ENCODE measurements at regions not wholly inside any gene's neighbourhood (a gene's known extent, or its start where the extent isn't known, plus 50 kb on each side); places are given as distances from the start of the nearest gene placed in this dataset.

DNA sequence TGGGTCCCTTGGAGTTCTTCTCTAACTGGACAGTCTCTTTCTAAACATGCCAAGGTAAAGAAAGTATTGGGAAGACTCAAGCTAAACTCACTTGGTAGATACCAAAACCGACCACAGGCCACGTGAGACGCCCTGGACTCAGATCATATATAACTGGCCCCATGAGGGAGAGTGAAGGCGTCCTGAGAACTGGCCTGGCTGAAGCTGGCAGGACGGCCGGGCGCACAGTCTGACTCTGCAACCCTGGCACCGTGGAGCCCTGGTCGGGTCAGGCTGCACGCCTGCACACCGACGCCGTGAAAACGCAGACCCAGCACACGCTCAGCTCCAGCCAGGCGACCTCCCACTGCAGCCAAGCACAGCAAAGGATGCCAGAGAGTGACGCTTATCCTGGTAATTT lies 122.5 kb upstream of the SPACA7 start:
- TF ChIP-seq, protein P1, sequence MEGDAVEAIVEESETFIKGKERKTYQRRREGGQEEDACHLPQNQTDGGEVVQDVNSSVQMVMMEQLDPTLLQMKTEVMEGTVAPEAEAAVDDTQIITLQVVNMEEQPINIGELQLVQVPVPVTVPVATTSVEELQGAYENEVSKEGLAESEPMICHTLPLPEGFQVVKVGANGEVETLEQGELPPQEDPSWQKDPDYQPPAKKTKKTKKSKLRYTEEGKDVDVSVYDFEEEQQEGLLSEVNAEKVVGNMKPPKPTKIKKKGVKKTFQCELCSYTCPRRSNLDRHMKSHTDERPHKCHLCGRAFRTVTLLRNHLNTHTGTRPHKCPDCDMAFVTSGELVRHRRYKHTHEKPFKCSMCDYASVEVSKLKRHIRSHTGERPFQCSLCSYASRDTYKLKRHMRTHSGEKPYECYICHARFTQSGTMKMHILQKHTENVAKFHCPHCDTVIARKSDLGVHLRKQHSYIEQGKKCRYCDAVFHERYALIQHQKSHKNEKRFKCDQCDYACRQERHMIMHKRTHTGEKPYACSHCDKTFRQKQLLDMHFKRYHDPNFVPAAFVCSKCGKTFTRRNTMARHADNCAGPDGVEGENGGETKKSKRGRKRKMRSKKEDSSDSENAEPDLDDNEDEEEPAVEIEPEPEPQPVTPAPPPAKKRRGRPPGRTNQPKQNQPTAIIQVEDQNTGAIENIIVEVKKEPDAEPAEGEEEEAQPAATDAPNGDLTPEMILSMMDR (IDR thresholded peaks at IDR 0.05): no peak
- TF ChIP-seq POLR2AphosphoS5 (IDR thresholded peaks at IDR 0.05): no peak
- Histone ChIP-seq H3K27ac (replicated peaks in 1 of 4) (no peak overlapping the region), H3K9me3 (no peaks in the 10 kb centered on the region), H3K4me3 (no peak overlapping the region), H3K36me3 (no peaks in the 10 kb centered on the region), H3K27me3 (peaks cover 0 to 41% (median 0%) of the 10 kb centered on the region in 4 donors), H3K4me1 (peaks cover 0 to 4% (median 0%) of the 10 kb centered on the region in 4 donors)
- intact Hi-C loops (cut with DNase I): no loop called here
- DNase-seq (ENCODE audit: extremely low spot score): peak; percentile 90
- WGBS: 91% methylated on average over 17 of the region's 17 CpGs

- Histone ChIP-seq H3K4me1 (no peaks in the 10 kb centered on the region), H3K36me3 (no peaks in the 10 kb centered on the region), H3K27me3 (peaks cover 0 to 41% (median 0%) of the 10 kb centered on the region in 4 donors), H3K4me3 (no peak overlapping the region), H3K9me3 (no peaks in the 10 kb centered on the region), H3K27ac (replicated peaks in 1 of 4) (no peak overlapping the region)
- intact Hi-C loops (cut with DNase I): no loop called here
- peak; percentile 34 for DNase-seq (ENCODE audit: extremely low spot score)
- 77% methylated on average over 25 of the region's 25 CpGs for WGBS
- no peak for TF ChIP-seq EP300 (IDR thresholded peaks at IDR 0.05)
- TF ChIP-seq, protein P1 (IDR thresholded peaks at IDR 0.05): no peak
- no peak for TF ChIP-seq POLR2A (IDR thresholded peaks at IDR 0.05; ENCODE audit: low read depth)
These were observed 121.9 kb upstream of the SPACA7 start for GRCh38 chr13:112254061-112254818.

DNA sequence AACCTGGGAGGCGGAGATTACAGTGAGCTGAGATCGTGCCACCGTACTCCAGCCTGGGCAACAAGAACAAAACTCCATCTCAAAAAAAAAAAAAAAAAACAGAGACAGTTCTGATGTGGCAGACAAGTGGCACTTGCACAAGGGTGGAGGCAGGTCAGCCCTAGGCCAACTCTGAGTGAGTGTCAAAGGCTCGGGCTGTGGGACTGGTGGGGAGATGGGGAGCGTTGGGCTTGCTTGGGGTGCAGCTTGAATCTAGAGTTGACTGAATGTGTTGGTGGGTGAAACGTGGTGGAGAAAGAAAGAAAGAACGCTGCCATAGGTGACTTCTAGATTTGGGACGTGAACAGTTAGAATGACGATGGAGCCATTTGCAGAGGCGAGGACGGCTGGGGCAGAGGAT lies 121.3 kb upstream of the SPACA7 start:
- WGBS: 90% methylated on average over 11 of the region's 11 CpGs
- H3K4me1 ChIP-seq: no peaks in the 10 kb centered on the region
- H3K27me3 ChIP-seq: peaks cover 0 to 41% (median 0%) of the 10 kb centered on the region in 4 donors
- no peaks in the 10 kb centered on the region for H3K36me3 ChIP-seq
- TF ChIP-seq, protein P1 (IDR thresholded peaks at IDR 0.05): no peak
- no peak for TF ChIP-seq POLR2A (IDR thresholded peaks at IDR 0.05; ENCODE audit: low read depth)
- TF ChIP-seq POLR2AphosphoS5 (IDR thresholded peaks at IDR 0.05): no peak
- no peak for TF ChIP-seq EP300 (IDR thresholded peaks at IDR 0.05)
- intact Hi-C loops (cut with DNase I): no loop called here
- H3K27ac ChIP-seq (replicated peaks in 1 of 4): no peak overlapping the region
- no peak overlapping the region for H3K4me3 ChIP-seq
- no peaks in the 10 kb centered on the region for H3K9me3 ChIP-seq
- no peak for DNase-seq (ENCODE audit: extremely low spot score)

DNA sequence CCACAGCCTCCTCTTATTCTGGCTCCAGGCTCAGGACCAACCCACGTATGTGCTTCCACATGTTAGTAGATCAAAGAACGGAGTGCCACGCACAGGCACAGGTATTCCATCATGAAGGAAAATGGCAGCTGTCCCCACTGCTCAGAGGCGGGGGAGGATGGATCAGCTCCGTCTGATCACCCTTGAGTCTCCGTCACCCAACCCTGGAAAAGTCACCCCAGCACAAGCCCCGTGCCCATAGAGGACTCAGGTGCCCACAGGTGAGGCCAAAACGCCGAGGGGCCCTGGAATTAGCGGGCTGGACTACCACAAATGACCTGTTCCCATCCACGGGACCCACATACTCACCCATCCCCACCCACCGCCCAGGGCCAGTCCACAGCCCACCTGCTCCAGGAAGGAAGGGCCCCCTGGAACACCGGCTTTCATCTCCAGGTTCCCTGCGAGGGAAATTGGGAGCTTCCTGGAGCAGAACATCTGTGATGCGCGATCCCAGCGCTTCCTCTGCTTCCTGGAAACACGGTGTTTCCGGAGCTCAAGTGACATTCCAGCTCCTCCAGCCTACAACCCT lies 120.5 kb upstream of the SPACA7 start:
- Histone ChIP-seq H3K27ac (replicated peaks in 1 of 4) (no peak overlapping the region), H3K27me3 (peaks cover 0 to 48% (median 0%) of the 10 kb centered on the region in 4 donors), H3K4me1 (no peaks in the 10 kb centered on the region), H3K9me3 (no peaks in the 10 kb centered on the region), H3K4me3 (no peak overlapping the region), H3K36me3 (no peaks in the 10 kb centered on the region)
- peak; percentile 78 for DNase-seq (ENCODE audit: extremely low spot score)
- 85% methylated on average over 19 of the region's 19 CpGs for WGBS
- intact Hi-C loops (cut with DNase I): no loop called here
- TF ChIP-seq POLR2AphosphoS5 (IDR thresholded peaks at IDR 0.05) (no peak), EP300 (IDR thresholded peaks at IDR 0.05) (no peak), POLR2A (IDR thresholded peaks at IDR 0.05; ENCODE audit: low read depth) (no peak)
- TF ChIP-seq, protein P1 (IDR thresholded peaks at IDR 0.05): no peak

Measured in esophagus muscularis mucosa (tissue), 4 donors.